ENCODE measurements at regions not wholly inside any gene's neighbourhood (a gene's known extent, or its start where the extent isn't known, plus 50 kb on each side); places are given as distances from the start of the nearest gene placed in this dataset.

GRCh38 chr7:47690902-47691558 lies 109.1 kb upstream of the TNS3 start:
- DNase-seq = no peak

GRCh38 chr7:47689558-47689957 lies 107.6 kb upstream of the TNS3 start:
- no peak for DNase-seq

- no peak for DNase-seq
These were observed 106.6 kb upstream of the TNS3 start for GRCh38 chr7:47688311-47689100.

- no peak for DNase-seq
These were observed 103.9 kb upstream of the TNS3 start for GRCh38 chr7:47685712-47686376.

GRCh38 chr7:47685151-47685550 lies 103.2 kb upstream of the TNS3 start:
- DNase-seq = no peak

- DNase-seq = no peak
These were observed 102.8 kb upstream of the TNS3 start for GRCh38 chr7:47684728-47685127.

- DNase-seq = no peak
These were observed 101.6 kb upstream of the TNS3 start for GRCh38 chr7:47683485-47683898.

GRCh38 chr7:47682874-47683273 lies 101.0 kb upstream of the TNS3 start:
- no peak for DNase-seq

- no peak for DNase-seq
These were observed 99.4 kb upstream of the TNS3 start for GRCh38 chr7:47681249-47681810.

- no peak for DNase-seq
These were observed 96.9 kb upstream of the TNS3 start for GRCh38 chr7:47678641-47679380.

- no peak for DNase-seq
These were observed 95.8 kb upstream of the TNS3 start for GRCh38 chr7:47677664-47678063.

- DNase-seq = no peak
These were observed 95.2 kb upstream of the TNS3 start for GRCh38 chr7:47677093-47677492.

GRCh38 chr7:47672977-47673381 lies 91.1 kb upstream of the TNS3 start:
- no peak for DNase-seq

- no peak for DNase-seq
These were observed 90.4 kb upstream of the TNS3 start for GRCh38 chr7:47672271-47672791.

GRCh38 chr7:47671358-47671757 lies 89.4 kb upstream of the TNS3 start:
- DNase-seq = no peak

GRCh38 chr7:47670729-47671128 lies 88.8 kb upstream of the TNS3 start:
- DNase-seq = no peak

- DNase-seq = no peak
These were observed 88.0 kb upstream of the TNS3 start for GRCh38 chr7:47669901-47670384.

- DNase-seq = peak; percentile 11
These were observed 87.4 kb upstream of the TNS3 start for GRCh38 chr7:47669178-47669891.

- DNase-seq = no peak
These were observed 84.4 kb upstream of the TNS3 start for GRCh38 chr7:47666164-47666862.

GRCh38 chr7:47664650-47665195 lies 82.8 kb upstream of the TNS3 start:
- DNase-seq = no peak

GRCh38 chr7:47663851-47664250 lies 81.9 kb upstream of the TNS3 start:
- no peak for DNase-seq

Data from CD4-positive, alpha-beta T cell treated with Interleukin-17A for 4 hours (primary cell).